HEK293 (cell line): ENCODE measurements at regions not wholly inside any gene's neighbourhood (a gene's known extent, or its start where the extent isn't known, plus 50 kb on each side); places are given as distances from the start of the nearest gene placed in this dataset.
"Not testable (repeated sequence)": the region's sequence is repeated elsewhere in the genome, so short reads cannot be mapped to it uniquely, and the experiment has no call there.

Experiments used
- CTCF ChIA-PET: fragments of 350-600 bp; formaldehyde crosslinking; extraction: SDS; loops from one replicate; lab custom pipeline; 2021; ENCODE audit warnings: antibody characterized with exemption; lab: Yijun Ruan, JAX
- POLR2A ChIA-PET: fragments of 300-600 bp; formaldehyde crosslinking; extraction: SDS; loops from one replicate; lab custom pipeline; 2020; ENCODE audit warnings: antibody characterized with exemption, inconsistent platforms; lab: Yijun Ruan, JAX
- H3K27ac ChIP-seq: fragments of 200-500 bp; sonication (Bioruptor generic); 2 replicates; pipeline ENCODE4 v1.5.1; 2014; ENCODE audit warnings: low read depth, low read length, control low read depth, inconsistent platforms; ENCODE audit errors: extremely low read depth
- H3K36me3 ChIP-seq, 2 experiments: fragments of 200-500 bp in 1 of 2; sonication (Bioruptor generic) in 1 of 2; 1 replicate in 1 of 2; 2 replicates in 1 of 2; pipeline ENCODE4 v1.5.1; 2014 to 2017; ENCODE audit warnings: inconsistent platforms in 2 of 2, low read length in 2 of 2; ENCODE audit not compliant: control insufficient read depth in 2 of 2, insufficient read depth in 1 of 2
- H3K4me1 ChIP-seq: fragments of 200-500 bp; sonication (Bioruptor generic); 2 replicates; pipeline ENCODE4 v1.5.1; 2014; ENCODE audit warnings: mild to moderate bottlenecking, low read length, inconsistent platforms; ENCODE audit not compliant: control insufficient read depth, insufficient read depth
- H3K4me3 ChIP-seq: 2 replicates; pipeline ENCODE4 v1.5.1; 2011; ENCODE audit warnings: low read depth, mild to moderate bottlenecking, control low read depth, low read length, moderate library complexity
- H3K9me3 ChIP-seq: fragments of 200-500 bp; sonication (Bioruptor generic); 2 replicates; pipeline ENCODE4 v1.5.1; 2014; ENCODE audit warnings: low read depth, low read length, inconsistent platforms; ENCODE audit not compliant: control insufficient read depth, insufficient read depth
- KLF16 ChIP-seq: fragments of 450-650 bp; formaldehyde crosslinking; IDR thresholded peaks from 2 replicates; pipeline ENCODE4 v1.5.1; 2017; ENCODE audit warnings: missing biosample characterization, missing genetic modification characterization
- MZF1 ChIP-seq: fragments of 450-650 bp; formaldehyde crosslinking; IDR thresholded peaks from 2 replicates; pipeline ENCODE4 v1.5.1; 2017; ENCODE audit warnings: missing biosample characterization, missing genetic modification characterization, borderline replicate concordance
- ZNF10 ChIP-seq: fragments of 450-650 bp; formaldehyde crosslinking; IDR thresholded peaks from 2 replicates; pipeline ENCODE4 v1.5.1; 2017; ENCODE audit warnings: missing biosample characterization, missing genetic modification characterization
- ZNF121 ChIP-seq: fragments of 450-650 bp; formaldehyde crosslinking; IDR thresholded peaks from 2 replicates; pipeline ENCODE4 v1.5.1; 2016; ENCODE audit warnings: missing biosample characterization, missing genetic modification characterization
- ZNF132 ChIP-seq: fragments of 450-650 bp; formaldehyde crosslinking; IDR thresholded peaks from 2 replicates; pipeline ENCODE4 v1.5.1; 2017; ENCODE audit warnings: missing biosample characterization, missing genetic modification characterization, borderline replicate concordance
- ZNF2 ChIP-seq: fragments of 450-650 bp; formaldehyde crosslinking; IDR thresholded peaks from 2 replicates; pipeline ENCODE4 v1.5.1; 2016; ENCODE audit warnings: missing biosample characterization, missing genetic modification characterization
- ZNF266 ChIP-seq: fragments of 450-650 bp; formaldehyde crosslinking; IDR thresholded peaks from 2 replicates; pipeline ENCODE4 v1.5.1; 2016; ENCODE audit warnings: missing biosample characterization, missing genetic modification characterization, low read depth
- ZNF37A ChIP-seq: fragments of 450-650 bp; IDR thresholded peaks from 2 replicates; pipeline ENCODE4 v1.5.1; 2018; ENCODE audit warnings: missing biosample characterization, missing genetic modification characterization
- ZNF426 ChIP-seq: fragments of 450-650 bp; formaldehyde crosslinking; IDR thresholded peaks from 2 replicates; pipeline ENCODE4 v1.5.1; 2017; ENCODE audit warnings: missing biosample characterization, missing genetic modification characterization, mild to moderate bottlenecking, inconsistent platforms, moderate library complexity
- ZNF433 ChIP-seq: fragments of 450-650 bp; formaldehyde crosslinking; IDR thresholded peaks from 2 replicates; pipeline ENCODE4 v1.5.1; 2016; ENCODE audit warnings: missing biosample characterization, missing genetic modification characterization, low read depth
- ZNF555 ChIP-seq: fragments of 450-650 bp; formaldehyde crosslinking; conservative IDR thresholded peaks from 2 replicates; pipeline ENCODE4 v1.5.1; 2017; ENCODE audit warnings: missing biosample characterization, mild to moderate bottlenecking, missing genetic modification characterization, inconsistent platforms
- ZNF596 ChIP-seq: fragments of 450-650 bp; IDR thresholded peaks from 2 replicates; pipeline ENCODE4 v1.5.0; 2018; ENCODE audit warnings: missing biosample characterization, mild to moderate bottlenecking, missing genetic modification characterization, moderate library complexity
- ZNF654 ChIP-seq: fragments of 450-650 bp; formaldehyde crosslinking; IDR thresholded peaks from 2 replicates; pipeline ENCODE4 v1.5.1; 2016; ENCODE audit warnings: low read depth, missing biosample characterization, missing genetic modification characterization
- ZNF776 ChIP-seq: fragments of 450-650 bp; formaldehyde crosslinking; IDR thresholded peaks from 2 replicates; pipeline ENCODE4 v1.5.0; 2017; ENCODE audit warnings: missing biosample characterization, missing genetic modification characterization, borderline replicate concordance
- ZNF785 ChIP-seq: fragments of 450-650 bp; formaldehyde crosslinking; IDR thresholded peaks from 2 replicates; pipeline ENCODE4 v1.5.1; 2016; ENCODE audit warnings: missing biosample characterization, missing genetic modification characterization
- TF ChIP-seq, protein P1 (sequence below): fragments of 450-650 bp; IDR thresholded peaks from 2 replicates; pipeline ENCODE4 v1.5.1; 2018; ENCODE audit warnings: missing biosample characterization, missing genetic modification characterization
- TF ChIP-seq, protein P2 (sequence below): fragments of 450-650 bp; formaldehyde crosslinking; IDR thresholded peaks from 2 replicates; pipeline ENCODE4 v1.5.1; 2016; ENCODE audit warnings: missing biosample characterization, missing genetic modification characterization
- TF ChIP-seq, protein P3 (sequence below): fragments of 450-650 bp; formaldehyde crosslinking; optimal IDR thresholded peaks from 2 replicates; pipeline ENCODE3; 2016; ENCODE audit warnings: missing biosample characterization, mild to moderate bottlenecking, missing genetic modification characterization
- TF ChIP-seq, protein P4 (sequence below): fragments of 450-650 bp; formaldehyde crosslinking; IDR thresholded peaks from 2 replicates; pipeline ENCODE4 v1.5.1; 2017; ENCODE audit warnings: missing biosample characterization, missing genetic modification characterization

DNA sequence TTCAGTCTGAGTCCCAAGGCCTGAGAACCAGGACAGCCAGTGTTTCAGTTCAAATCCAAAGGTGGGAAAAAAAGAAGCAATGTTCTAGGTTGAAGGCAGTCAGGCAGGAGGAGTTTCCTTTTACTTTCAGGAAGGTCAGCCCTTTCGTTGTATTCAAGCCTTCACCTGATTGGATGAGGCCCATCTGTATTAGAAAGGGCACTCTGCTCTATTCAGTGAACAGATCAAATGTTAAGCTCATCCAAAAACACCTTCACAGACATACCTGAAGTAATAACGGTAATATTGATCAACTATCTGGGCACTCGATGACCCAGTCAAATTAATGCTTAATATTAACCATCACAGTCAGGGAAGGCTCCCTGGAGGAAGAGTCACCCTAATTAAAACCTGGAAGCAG lies 60.9 kb downstream of the IRX5 start:
- Histone ChIP-seq H3K4me1 (no peaks in the 10 kb centered on the region), H3K4me3 (no peak overlapping the region), H3K27ac (no peak overlapping the region), H3K36me3 (no peaks in the 10 kb centered on the region), H3K9me3 (no peaks in the 10 kb centered on the region)
- CTCF ChIA-PET: interaction anchor here (1.1 kb wide), 1 partner anchor 35 kb away, joined by 3 read pairs; no protein-coding TSS in a partner anchor
- TF ChIP-seq ZNF10 (peak; percentile 80), ZNF596 (tag by site-specific recombination) (no peak)
- POLR2A ChIA-PET: no interaction called here

DNA sequence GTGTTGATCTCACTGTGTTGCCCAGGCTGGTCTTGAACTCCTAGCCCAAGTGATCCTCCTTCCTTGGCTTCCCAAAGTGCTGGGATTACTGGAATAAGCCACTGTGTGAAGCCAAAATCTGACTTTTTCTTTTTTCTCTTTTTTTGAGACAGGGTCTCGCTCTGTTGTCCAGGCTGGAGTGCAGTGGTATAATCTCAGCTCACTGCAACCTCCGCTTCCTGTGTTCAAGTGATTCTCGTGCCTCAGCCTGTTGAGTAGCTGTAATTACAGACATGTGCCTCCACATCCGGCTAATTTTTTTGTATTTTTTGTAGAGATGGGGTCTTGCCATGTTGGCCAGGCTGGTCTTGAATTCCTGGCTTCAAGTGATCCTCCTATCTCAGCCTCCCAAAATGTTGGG lies 61.3 kb downstream of the IRX5 start:
- H3K4me1 ChIP-seq, POLR2A ChIA-PET, H3K27ac ChIP-seq, H3K36me3 ChIP-seq, H3K9me3 ChIP-seq, H3K4me3 ChIP-seq: not testable (repeated sequence)
- CTCF ChIA-PET: interaction anchor here (0.7 to 1.1 kb wide), 2 partner anchors 35 to 43 kb away, joined by 3 read pairs; no protein-coding TSS in a partner anchor
- TF ChIP-seq ZNF121 (tag by site-specific recombination): peak; percentile 77
- TF ChIP-seq, all 188 proteins: peak for 1; not testable (repeated sequence) for 187

DNA sequence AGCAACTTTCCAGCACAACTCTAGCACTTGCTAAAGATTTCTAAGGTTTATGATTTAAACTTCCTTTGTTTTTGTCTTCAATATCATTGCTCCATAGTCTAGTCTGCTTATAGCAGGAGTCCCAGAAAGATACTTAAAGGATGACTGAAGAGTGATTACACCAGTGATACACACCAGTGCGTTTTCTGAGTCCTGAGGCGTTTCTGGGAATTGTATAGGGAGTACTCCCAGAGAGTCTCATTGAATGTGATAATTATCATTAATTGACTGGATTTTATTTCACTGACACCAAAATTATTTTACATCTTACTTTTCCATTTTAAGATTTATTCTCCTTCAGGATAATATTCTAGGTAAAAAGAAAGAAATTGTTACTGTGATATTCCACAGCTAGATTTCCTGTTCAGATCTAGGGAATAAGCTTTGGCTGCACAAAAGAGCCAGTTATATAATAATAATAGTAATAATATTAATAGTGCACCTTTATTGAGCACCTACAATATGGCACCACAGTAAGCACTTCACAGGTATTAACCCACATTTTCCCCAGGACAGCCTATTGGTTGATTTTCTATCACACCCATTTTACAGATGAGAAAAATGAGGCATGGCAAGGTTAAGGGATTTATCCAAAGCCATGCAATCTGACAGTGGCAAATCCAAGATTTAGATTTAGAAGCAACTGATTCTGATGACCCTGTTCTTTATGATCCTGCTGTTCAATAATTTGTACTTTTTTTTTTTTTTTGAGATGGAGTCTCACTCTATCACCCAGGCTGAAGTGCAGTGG lies 62.6 kb downstream of the IRX5 start:
- Histone ChIP-seq H3K9me3 (no peaks in the 10 kb centered on the region), H3K36me3 (no peaks in the 10 kb centered on the region), H3K4me3 (no peak overlapping the region), H3K4me1 (no peaks in the 10 kb centered on the region), H3K27ac (no peak overlapping the region)
- ChIA-PET POLR2A (no interaction called here), CTCF (interaction anchor here (1.2 kb wide), 1 partner anchor 43 kb away, joined by 3 read pairs; no protein-coding TSS in a partner anchor)
- TF ChIP-seq MZF1 (tag by site-specific recombination): no peak
- no peak for TF ChIP-seq ZNF266 (tag by site-specific recombination)
- TF ChIP-seq KLF16 (tag by site-specific recombination): no peak

DNA sequence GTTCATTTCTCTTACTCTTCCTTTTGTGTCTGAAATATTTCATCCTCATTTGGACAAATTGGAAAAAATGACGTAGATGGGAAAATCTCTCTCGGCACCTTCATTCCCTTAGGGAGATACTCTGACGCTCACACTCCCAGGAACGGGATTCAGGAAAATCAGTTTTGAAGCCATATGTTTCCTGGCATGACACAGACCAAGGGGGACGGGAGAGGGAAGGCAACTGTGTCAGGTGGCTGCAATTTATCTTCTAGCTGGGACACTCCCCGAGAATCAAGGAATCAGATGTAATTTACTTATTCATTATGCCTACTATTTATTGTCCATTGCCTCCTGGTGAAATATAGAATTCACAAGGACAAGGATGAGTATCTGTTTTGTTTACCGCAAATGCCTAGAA lies 65.5 kb downstream of the IRX5 start:
- ChIA-PET POLR2A (no interaction called here), CTCF (no interaction called here)
- H3K36me3 ChIP-seq: no peaks in the 10 kb centered on the region
- no peaks in the 10 kb centered on the region for H3K4me1 ChIP-seq
- H3K9me3 ChIP-seq: no peaks in the 10 kb centered on the region
- TF ChIP-seq MZF1 (tag by site-specific recombination) (no peak), ZNF433 (tag by site-specific recombination) (no peak), ZNF776 (tag by site-specific recombination) (no peak), ZNF555 (tag by site-specific recombination) (no peak), ZNF654 (tag by site-specific recombination) (no peak), ZNF132 (tag by site-specific recombination) (no peak), ZNF785 (tag by site-specific recombination) (no peak), ZNF37A (no peak), ZNF426 (tag by site-specific recombination) (no peak), ZNF2 (tag by site-specific recombination) (no peak)
- TF ChIP-seq, protein P1, sequence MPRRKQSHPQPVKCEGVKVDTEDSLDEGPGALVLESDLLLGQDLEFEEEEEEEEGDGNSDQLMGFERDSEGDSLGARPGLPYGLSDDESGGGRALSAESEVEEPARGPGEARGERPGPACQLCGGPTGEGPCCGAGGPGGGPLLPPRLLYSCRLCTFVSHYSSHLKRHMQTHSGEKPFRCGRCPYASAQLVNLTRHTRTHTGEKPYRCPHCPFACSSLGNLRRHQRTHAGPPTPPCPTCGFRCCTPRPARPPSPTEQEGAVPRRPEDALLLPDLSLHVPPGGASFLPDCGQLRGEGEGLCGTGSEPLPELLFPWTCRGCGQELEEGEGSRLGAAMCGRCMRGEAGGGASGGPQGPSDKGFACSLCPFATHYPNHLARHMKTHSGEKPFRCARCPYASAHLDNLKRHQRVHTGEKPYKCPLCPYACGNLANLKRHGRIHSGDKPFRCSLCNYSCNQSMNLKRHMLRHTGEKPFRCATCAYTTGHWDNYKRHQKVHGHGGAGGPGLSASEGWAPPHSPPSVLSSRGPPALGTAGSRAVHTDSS (tag by site-specific recombination): no peak
- TF ChIP-seq, protein P2, sequence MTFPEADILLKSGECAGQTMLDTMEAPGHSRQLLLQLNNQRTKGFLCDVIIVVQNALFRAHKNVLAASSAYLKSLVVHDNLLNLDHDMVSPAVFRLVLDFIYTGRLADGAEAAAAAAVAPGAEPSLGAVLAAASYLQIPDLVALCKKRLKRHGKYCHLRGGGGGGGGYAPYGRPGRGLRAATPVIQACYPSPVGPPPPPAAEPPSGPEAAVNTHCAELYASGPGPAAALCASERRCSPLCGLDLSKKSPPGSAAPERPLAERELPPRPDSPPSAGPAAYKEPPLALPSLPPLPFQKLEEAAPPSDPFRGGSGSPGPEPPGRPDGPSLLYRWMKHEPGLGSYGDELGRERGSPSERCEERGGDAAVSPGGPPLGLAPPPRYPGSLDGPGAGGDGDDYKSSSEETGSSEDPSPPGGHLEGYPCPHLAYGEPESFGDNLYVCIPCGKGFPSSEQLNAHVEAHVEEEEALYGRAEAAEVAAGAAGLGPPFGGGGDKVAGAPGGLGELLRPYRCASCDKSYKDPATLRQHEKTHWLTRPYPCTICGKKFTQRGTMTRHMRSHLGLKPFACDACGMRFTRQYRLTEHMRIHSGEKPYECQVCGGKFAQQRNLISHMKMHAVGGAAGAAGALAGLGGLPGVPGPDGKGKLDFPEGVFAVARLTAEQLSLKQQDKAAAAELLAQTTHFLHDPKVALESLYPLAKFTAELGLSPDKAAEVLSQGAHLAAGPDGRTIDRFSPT (tag by site-specific recombination): no peak
- TF ChIP-seq, protein P3, sequence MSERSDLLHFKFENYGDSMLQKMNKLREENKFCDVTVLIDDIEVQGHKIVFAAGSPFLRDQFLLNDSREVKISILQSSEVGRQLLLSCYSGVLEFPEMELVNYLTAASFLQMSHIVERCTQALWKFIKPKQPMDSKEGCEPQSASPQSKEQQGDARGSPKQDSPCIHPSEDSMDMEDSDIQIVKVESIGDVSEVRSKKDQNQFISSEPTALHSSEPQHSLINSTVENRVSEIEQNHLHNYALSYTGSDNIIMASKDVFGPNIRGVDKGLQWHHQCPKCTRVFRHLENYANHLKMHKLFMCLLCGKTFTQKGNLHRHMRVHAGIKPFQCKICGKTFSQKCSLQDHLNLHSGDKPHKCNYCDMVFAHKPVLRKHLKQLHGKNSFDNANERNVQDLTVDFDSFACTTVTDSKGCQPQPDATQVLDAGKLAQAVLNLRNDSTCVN (tag by site-specific recombination): no peak
- TF ChIP-seq, protein P4, sequence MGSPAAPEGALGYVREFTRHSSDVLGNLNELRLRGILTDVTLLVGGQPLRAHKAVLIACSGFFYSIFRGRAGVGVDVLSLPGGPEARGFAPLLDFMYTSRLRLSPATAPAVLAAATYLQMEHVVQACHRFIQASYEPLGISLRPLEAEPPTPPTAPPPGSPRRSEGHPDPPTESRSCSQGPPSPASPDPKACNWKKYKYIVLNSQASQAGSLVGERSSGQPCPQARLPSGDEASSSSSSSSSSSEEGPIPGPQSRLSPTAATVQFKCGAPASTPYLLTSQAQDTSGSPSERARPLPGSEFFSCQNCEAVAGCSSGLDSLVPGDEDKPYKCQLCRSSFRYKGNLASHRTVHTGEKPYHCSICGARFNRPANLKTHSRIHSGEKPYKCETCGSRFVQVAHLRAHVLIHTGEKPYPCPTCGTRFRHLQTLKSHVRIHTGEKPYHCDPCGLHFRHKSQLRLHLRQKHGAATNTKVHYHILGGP (tag by site-specific recombination): no peak
- H3K27ac ChIP-seq: no peak overlapping the region
- H3K4me3 ChIP-seq: no peak overlapping the region
